ENCODE measurements at regions not wholly inside any gene's neighbourhood (a gene's known extent, or its start where the extent isn't known, plus 50 kb on each side); places are given as distances from the start of the nearest gene placed in this dataset.

DNA sequence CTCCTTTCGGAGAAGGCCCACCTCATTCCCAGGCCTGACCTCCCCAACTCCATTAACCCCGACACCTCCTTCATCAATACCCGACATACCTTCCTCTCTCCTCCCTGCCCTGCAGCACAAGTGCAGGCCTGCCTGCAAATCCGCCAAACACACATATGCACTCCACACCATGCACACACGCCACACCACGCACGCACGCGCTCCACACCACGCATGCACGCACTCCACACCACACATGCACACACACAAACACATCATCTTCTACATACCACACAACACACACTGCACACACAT, 629.6 kb downstream of the TBC1D22A start:
- Histone ChIP-seq H3K4me2 (ENCODE audit: low read depth, low read length, poor library complexity, severe bottlenecking) (no peak overlapping the region), H3K9me2 (replicated peaks; ENCODE audit: low read depth, low read length) (no peaks in the 10 kb centered on the region), H3K27me3 (ENCODE audit: insufficient read depth, low read length, poor library complexity, severe bottlenecking) (no peaks in the 10 kb centered on the region), H3F3A (ENCODE audit: low read depth) (no peaks in the 10 kb centered on the region), H3K36me3 (ENCODE audit: insufficient read depth, low read length) (no peaks in the 10 kb centered on the region), H3K9me3 (ENCODE audit: insufficient read depth, low read depth, low read length) (peaks cover 14% of the 10 kb centered on the region; the same call in 1 of the 2 replicates), H3K9ac (ENCODE audit: low read depth, low read length, poor library complexity, severe bottlenecking) (no peak overlapping the region), H3K4me1 (ENCODE audit: insufficient read depth, low read length, poor library complexity, severe bottlenecking) (no peaks in the 10 kb centered on the region), H4K20me1 (ENCODE audit: insufficient read depth, low read length, poor library complexity, severe bottlenecking) (no peaks in the 10 kb centered on the region), H2AFZ (ENCODE audit: low read length) (no peak overlapping the region), H3K79me2 (ENCODE audit: insufficient read depth, low read length) (no peaks in the 10 kb centered on the region), H3K4me3 (ENCODE audit: low read length, poor library complexity, severe bottlenecking) (no peak overlapping the region)
- TF ChIP-seq EZH2phosphoT487 (IDR thresholded peaks at IDR 0.05; ENCODE audit: borderline replicate concordance) = no peak
- TF ChIP-seq, protein P1, sequence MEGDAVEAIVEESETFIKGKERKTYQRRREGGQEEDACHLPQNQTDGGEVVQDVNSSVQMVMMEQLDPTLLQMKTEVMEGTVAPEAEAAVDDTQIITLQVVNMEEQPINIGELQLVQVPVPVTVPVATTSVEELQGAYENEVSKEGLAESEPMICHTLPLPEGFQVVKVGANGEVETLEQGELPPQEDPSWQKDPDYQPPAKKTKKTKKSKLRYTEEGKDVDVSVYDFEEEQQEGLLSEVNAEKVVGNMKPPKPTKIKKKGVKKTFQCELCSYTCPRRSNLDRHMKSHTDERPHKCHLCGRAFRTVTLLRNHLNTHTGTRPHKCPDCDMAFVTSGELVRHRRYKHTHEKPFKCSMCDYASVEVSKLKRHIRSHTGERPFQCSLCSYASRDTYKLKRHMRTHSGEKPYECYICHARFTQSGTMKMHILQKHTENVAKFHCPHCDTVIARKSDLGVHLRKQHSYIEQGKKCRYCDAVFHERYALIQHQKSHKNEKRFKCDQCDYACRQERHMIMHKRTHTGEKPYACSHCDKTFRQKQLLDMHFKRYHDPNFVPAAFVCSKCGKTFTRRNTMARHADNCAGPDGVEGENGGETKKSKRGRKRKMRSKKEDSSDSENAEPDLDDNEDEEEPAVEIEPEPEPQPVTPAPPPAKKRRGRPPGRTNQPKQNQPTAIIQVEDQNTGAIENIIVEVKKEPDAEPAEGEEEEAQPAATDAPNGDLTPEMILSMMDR (conservative IDR thresholded peaks at IDR 0.05; ENCODE audit: low read length) = no peak

DNA sequence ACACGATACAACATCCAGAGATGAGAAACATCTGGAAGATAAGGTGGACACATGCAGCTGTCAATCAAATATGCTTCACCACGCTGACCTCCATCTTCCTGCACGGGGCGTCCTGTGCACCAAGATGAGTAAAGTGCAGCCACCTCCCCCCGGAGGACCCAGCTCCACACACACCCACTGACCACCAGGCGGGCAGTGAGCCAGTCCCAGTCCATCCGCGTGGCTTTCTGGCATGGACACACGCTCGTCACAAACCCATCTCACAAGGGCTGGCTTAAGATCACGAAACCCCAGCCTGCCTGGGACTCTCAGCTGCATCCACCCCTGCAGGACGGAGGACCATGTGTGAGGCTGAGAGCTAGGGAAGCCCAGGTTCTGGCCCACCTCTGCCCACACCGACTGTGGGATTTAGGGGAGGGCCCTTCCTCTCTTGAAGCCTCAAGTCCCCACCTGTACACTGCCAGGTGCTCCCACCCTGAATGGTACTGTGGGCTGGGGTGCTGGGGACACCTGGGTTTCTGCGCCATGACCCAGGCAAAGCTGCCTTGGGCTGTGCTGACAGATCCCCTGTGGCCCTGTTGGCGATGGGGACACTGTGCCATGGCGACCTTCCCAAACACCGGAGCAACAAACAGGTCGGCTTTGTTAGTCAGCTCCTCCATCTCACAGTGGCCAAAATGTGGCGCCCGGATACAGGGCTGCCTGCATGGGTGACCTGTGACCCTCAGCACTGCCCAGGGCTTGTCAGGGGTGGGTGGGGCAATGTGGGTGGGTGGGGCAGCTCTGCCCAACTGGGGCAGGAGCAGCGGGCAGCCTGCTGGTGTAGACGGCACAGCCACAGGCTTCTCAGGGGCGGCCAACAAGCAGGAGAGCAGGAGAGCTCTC, 629.0 kb downstream of the TBC1D22A start:
- H3F3A ChIP-seq (ENCODE audit: low read depth) = no peaks in the 10 kb centered on the region
- H3K9ac ChIP-seq (ENCODE audit: low read depth, low read length, poor library complexity, severe bottlenecking) = no peak overlapping the region
- H3K4me1 ChIP-seq (ENCODE audit: insufficient read depth, low read length, poor library complexity, severe bottlenecking) = no peaks in the 10 kb centered on the region
- H3K27me3 ChIP-seq (ENCODE audit: insufficient read depth, low read length, poor library complexity, severe bottlenecking) = no peaks in the 10 kb centered on the region
- no peaks in the 10 kb centered on the region for H3K79me2 ChIP-seq (ENCODE audit: insufficient read depth, low read length)
- H3K4me2 ChIP-seq (ENCODE audit: low read depth, low read length, poor library complexity, severe bottlenecking) = no peak overlapping the region
- H3K9me2 ChIP-seq (replicated peaks; ENCODE audit: low read depth, low read length) = no peaks in the 10 kb centered on the region
- no peak for TF ChIP-seq EZH2phosphoT487 (IDR thresholded peaks at IDR 0.05; ENCODE audit: borderline replicate concordance)
- TF ChIP-seq, protein P1 (conservative IDR thresholded peaks at IDR 0.05; ENCODE audit: low read length) = no peak
- H3K36me3 ChIP-seq (ENCODE audit: insufficient read depth, low read length) = no peaks in the 10 kb centered on the region
- H3K4me3 ChIP-seq (ENCODE audit: low read length, poor library complexity, severe bottlenecking) = no peak overlapping the region
- H3K9me3 ChIP-seq (ENCODE audit: insufficient read depth, low read depth, low read length) = peaks cover 14% of the 10 kb centered on the region; the same call in 1 of the 2 replicates
- H4K20me1 ChIP-seq (ENCODE audit: insufficient read depth, low read length, poor library complexity, severe bottlenecking) = no peaks in the 10 kb centered on the region
- H2AFZ ChIP-seq (ENCODE audit: low read length) = no peak overlapping the region

DNA sequence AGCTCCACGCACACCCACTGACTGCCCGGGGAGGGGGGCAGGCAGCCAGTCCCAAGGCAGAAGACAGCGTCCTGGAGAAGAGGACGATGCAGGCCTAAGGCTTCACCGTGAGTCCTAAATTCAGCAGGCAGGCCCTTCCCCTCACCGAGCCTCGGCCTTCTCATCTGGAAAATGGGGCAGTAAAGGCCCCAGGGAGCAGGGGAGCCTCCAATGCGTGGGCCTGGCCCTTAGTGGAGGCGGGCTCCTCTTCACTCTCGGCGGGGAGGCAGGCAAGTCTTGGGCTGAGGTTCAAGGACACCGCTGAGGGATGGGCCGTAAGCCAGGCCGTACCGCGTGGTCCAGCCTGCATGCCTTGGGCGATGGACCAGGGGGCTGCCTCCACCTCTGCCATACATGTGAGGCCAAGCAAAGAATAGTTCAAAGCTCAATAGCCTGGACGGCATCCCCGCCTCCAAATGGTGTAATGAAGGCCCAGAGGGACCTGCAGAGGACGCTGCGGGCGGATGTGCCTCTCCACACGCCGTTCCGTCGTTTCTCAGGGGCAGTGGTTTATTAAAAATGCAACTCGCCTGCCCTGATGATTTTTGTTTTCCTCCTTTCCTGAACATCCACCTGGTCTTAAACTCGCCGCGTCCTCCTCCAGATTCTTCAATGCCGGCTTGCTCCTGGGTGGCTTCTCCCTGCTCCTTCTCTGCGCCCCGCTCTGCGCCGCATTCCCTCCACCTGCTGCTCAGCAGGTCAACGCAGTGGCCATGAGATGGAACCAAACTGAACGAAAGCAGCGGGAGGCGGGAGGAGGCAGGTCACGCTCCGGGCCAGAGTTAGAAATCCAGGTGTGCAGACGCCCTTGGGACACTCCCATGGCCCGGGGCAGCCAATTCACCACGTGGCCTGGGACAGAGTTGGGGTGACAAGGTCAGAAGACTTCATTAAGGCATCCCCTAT, 627.8 kb downstream of the TBC1D22A start:
- H3K27me3 ChIP-seq (ENCODE audit: insufficient read depth, low read length, poor library complexity, severe bottlenecking) = no peaks in the 10 kb centered on the region
- no peak overlapping the region for H3K9ac ChIP-seq (ENCODE audit: low read depth, low read length, poor library complexity, severe bottlenecking)
- no peaks in the 10 kb centered on the region for H4K20me1 ChIP-seq (ENCODE audit: insufficient read depth, low read length, poor library complexity, severe bottlenecking)
- no peaks in the 10 kb centered on the region for H3K9me2 ChIP-seq (replicated peaks; ENCODE audit: low read depth, low read length)
- H2AFZ ChIP-seq (ENCODE audit: low read length) = no peak overlapping the region
- no peaks in the 10 kb centered on the region for H3K79me2 ChIP-seq (ENCODE audit: insufficient read depth, low read length)
- H3K4me3 ChIP-seq (ENCODE audit: low read length, poor library complexity, severe bottlenecking) = no peak overlapping the region
- no peaks in the 10 kb centered on the region for H3F3A ChIP-seq (ENCODE audit: low read depth)
- peaks cover 8% of the 10 kb centered on the region; the same call in 1 of the 2 replicates for H3K9me3 ChIP-seq (ENCODE audit: insufficient read depth, low read depth, low read length)
- H3K4me1 ChIP-seq (ENCODE audit: insufficient read depth, low read length, poor library complexity, severe bottlenecking) = no peaks in the 10 kb centered on the region
- TF ChIP-seq, protein P1 (conservative IDR thresholded peaks at IDR 0.05; ENCODE audit: low read length) = no peak
- no peak for TF ChIP-seq EZH2phosphoT487 (IDR thresholded peaks at IDR 0.05; ENCODE audit: borderline replicate concordance)
- no peaks in the 10 kb centered on the region for H3K36me3 ChIP-seq (ENCODE audit: insufficient read depth, low read length)
- H3K4me2 ChIP-seq (ENCODE audit: low read depth, low read length, poor library complexity, severe bottlenecking) = no peak overlapping the region
